GM18861 (cell line): ENCODE measurements at regions not wholly inside any gene's neighbourhood (a gene's known extent, or its start where the extent isn't known, plus 50 kb on each side); places are given as distances from the start of the nearest gene placed in this dataset.

ENCODE experiments used
- ATAC-seq: cut with Tn5 transposase; IDR thresholded peaks from one replicate; pipeline ENCODE4 v1.9.1; 2021; ENCODE audit not compliant: unreplicated experiment

DNA sequence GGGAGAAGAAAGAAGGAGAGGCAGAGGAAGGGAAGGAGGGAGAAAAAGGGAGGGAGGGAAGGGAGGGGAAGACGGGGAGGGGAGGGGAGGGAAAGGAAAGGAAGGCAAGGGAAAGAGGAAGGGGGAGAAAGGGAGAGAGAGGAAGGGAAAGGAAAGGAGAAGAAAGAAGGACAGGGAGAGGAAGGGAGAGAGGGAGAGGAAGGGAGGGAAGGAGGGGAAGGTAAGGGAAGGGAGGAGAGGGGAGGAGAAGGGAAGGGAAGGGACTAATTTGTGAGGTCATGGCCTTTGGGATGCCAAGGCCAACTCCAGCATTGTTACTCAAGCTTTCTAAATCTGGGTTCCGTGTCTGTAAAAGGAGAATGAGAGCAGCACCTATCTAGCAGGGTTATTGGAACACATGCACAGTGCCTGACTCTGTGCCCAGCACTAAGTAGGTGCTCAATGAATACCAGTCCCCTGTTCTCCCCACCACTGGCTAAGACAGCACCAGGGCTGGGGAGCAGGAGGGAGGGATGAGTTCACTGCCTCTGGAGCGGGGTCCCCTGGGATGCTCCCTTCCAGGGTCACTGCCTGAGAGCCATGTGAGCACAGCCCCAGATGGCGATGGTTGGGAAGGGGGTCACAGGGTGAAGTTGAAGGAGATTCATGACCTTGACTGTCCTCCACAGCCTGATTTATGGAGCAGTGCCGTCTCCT lies 560.1 kb upstream of the TBX3 start:
- ATAC-seq = no peak

DNA sequence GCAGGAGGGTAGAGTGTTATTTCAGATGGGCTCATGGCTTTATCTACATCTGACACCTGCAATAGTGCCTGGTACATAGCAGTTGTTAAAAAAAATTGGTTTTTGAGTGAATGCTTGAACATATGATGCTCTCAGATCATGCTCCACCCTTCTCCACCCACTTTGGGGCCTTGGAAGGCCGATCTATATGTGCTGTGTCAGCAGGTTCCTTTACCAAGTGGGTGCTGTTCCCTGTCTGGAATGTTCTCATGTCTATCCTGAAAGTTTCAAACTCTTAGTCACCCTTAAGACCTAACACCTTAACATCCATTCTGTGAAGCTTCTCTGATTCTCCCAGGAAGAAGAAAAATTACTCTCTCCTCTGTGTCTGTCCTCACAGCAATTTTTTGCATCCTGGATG lies 556.3 kb upstream of the TBX3 start:
- ATAC-seq = no peak

DNA sequence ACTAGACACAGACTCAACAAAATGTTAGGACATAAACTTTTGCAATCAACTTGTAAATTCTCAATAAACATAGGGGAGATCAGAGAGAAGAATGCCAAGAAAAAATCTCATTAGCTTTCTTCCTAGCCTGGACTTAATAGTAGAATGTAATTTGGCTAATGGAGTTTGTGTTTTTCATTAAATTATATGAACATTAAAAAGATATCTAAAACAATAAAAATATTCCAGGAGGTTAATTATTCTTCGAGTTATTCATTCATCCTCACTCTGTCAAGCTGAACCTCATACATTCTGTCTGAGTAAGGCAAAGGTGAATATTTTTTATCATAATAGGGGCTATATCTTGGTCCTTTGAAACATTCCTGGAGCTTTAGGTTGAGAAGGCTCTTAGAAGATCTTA lies 551.9 kb upstream of the TBX3 start:
- no peak for ATAC-seq

DNA sequence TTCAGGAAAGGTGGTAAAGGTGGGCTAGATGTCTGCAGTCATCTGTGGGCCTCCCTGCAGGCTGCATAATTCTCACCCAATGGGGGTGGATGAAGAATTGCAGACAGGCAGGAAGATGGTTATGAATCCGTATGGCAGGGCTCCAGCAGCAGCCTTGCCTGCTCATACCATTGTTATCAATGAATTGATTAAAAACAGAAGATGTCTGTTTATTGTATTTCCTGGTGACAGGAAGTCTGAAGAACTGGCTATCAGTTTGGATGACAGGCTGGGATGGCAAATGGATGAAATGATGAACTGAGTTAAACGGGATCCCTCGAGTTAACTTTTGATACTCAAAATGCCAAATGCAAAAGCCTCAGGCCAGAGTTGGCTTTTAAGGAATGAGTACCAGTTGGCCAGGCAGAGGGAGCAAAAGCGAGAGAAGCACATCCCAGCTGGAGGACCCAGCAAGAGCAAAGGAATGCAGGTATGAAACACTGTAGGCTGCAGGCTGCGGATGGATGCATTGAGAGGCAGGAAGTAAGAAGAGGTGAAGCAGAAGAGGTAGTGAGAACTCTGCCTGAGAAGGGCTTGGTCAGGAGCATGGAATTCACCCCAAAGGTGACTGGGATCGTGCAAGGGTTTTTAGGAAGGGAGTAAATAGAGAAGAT lies 550.0 kb upstream of the TBX3 start:
- no peak for ATAC-seq

DNA sequence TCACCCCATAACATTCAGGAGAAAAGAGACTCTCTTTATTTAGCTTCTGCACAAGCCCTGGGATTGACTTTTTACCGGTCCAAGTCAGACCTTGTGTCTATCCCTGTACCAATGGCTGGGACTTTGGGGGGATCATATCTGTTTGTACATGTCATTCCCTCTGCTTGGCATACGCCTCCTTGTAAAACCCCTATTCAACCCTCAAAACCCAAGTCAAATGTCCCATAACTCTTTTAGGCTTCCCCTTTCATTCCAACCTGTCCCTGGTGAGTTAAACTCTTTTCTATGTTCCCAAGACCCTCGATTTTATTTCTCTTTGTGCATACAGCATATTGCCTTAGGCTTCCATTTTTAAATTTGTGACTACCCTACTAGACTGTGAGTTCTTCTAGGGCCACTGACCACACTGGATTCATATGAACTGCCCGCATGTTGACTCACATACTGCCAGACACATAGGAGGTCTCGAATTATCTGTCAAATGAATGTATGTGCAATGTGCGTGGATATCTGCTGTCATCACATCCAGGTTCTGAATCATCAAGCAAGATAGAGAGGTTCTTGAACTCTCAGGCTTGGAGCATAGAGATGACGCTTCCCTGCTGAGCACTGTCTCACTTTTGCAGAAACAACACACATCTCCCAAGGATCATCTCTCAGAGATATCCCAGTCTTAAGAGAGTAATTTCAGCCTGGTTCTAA lies 548.6 kb upstream of the TBX3 start:
- no peak for ATAC-seq

DNA sequence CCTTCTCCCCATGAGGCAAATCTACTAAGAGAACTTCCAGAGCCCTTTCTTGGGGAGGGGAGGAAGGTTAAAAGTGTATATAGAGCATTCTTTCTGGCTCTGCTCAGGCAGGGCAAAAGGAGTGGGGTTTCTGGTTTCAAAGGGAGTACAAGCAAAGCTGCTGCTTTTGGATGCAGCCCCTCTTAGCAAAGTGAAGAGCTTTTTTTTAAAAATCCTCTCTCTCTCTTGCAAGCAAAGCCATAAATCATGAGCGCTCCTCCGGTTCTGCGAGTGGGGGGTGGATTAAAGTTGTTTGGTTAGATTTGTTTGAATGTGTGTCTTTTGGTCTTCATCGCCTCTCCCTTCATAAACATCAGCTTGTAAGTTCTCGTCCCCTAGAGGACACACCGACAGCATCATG lies 546.6 kb upstream of the TBX3 start:
- no peak for ATAC-seq

DNA sequence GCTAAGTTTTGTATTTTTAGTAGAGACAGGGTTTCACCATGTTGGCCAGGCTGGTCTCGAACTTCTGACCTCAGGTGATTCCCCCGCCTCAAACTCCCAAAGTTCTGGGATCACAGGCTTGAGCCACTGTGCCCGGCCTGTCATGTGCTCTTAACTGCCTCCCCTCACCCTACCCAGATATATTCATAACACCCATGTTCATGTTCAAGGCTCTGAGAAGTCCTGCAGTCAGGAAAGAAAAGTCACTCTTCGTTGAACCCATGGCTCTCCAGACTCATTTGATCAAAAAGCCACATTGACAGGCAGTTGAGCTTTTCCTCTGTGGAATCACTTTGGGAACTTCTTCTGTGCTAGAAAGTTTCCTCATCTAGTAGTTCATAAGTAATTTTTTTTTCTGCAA lies 545.5 kb upstream of the TBX3 start:
- ATAC-seq = no peak

DNA sequence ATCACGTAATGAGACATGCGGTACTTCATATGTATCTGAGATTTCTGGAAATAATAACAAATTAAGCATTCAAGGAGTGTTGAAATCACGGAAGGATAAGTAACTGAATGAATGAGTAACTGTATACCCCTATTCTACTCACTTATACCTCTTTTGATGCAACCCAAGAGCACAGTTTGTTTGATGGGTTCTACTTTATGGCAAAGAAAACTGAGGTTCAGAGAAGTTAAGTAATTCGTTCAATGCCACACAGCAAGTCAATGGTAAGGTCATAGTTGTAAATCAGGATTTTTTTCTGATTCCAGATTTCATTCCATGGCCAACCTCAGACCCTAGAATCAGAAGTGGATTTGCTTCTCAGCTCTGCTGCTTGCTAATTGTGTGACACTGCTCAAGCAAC lies 544.5 kb upstream of the TBX3 start:
- no peak for ATAC-seq

DNA sequence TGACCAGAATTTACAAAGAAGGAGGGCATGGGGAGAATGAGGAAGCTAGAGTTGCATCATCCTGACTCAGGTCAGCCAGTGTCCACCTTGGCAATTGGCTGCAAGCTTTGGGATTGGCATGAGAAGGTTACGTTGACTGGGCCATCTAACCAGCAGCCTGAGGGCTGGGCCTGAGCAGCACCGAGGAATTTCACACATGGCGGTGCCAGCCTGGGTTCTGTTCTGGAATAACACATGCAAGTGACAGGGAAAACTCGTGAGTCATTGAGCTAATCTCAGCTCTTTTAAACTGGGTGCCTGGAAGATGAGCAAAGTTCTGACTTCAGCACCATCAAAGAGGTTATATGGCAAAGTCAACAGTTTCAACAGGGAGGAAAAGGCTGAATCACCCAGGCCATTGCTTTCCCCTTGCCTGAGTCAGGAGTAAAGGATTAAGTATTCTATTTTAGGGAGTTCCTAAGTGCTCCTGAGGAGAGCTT lies 543.2 kb upstream of the TBX3 start:
- no peak for ATAC-seq

DNA sequence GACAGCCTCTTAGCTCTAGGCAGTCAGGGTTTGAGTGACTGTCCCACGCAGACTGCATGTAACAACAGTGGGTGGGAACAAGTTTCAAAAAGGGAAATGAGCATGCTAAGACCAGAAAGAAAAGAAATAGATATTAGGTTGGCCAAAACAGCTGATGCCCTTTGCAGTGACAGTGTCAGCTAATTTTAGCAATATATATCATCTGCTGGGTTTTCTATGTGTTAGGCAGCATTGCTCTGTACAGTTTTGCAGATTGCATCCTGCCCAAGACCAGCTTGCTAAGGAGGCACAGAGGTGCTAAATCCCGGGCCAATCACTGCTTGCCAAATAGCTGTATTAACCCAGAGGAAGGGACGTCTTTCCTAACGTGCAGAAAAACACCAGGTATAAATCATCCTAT lies 541.9 kb upstream of the TBX3 start:
- no peak for ATAC-seq

DNA sequence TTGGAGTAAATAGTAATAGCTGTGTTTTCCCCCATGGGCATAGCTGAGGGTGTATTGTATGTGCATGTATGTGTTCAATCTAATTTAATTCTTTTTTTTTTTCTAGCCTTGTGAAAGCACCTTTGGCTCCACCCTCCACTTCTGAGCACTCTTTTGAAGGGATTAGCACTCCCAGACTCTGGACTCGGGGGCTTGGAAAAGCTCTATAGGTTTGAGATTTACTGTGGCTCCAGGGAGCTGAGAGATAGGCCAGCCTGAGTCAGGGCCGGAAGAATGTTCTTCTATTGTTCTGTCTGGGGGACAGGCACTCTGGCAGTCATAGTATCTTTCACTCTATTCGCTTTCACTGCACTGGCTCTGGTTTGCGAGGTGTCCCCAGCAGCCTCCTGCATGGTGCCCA lies 540.0 kb upstream of the TBX3 start:
- ATAC-seq = no peak

DNA sequence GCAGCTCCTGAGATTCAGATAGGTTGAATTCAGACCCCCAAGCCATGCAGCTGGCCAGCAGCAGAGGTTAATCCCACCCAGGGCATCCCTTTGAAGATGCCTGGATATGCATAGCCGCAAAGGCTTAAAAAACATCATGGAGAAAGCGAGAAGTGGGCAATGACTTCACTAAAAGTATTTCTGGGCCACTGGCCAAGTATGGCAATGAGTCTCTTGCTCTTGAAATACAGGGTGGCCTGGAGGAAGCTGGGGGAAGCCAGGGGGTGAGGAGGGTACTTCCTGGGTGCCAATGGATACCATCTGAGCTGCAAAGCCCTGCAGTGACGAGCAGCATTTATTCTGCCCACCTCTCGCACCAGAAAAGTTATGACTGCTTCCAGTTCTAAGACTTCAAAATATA lies 539.3 kb upstream of the TBX3 start:
- no peak for ATAC-seq

DNA sequence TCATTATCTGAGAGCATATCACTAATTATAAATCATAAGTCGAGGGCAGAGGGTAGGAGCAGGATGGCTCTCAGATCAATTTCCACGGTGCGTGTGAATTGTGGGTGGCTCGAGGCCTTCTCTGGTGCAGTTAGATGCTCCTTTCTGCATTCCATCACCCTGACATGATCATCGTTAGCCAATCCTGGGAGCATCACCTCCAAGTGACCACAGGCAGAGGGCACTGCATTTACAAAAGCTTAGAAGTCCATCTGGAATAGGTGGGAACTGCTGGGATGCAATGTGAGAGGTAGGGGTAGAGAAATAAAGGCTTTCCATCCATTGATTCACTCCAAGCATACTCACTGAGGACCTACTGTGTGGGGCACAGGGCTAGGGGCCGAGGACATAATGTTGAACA lies 538.2 kb upstream of the TBX3 start:
- no peak for ATAC-seq

DNA sequence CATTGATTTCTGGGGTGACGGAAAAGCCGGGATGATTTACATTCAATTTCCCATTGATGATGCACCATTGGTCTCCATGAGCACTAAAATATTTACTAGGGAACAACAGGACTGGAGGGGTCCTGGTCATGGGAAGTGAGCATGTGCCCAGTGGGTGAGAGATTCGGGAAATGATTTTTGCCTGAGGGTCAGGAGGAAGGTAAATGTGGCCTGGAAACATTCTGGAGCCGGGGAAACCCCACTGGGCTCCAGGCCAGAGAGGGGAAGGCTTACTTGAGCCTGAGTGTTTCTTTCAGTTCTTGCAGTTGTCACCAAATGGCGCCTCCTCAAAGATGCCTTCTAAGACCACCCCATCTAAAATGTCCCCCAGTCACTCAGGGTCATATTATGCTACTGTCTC lies 532.3 kb upstream of the TBX3 start:
- no peak for ATAC-seq

DNA sequence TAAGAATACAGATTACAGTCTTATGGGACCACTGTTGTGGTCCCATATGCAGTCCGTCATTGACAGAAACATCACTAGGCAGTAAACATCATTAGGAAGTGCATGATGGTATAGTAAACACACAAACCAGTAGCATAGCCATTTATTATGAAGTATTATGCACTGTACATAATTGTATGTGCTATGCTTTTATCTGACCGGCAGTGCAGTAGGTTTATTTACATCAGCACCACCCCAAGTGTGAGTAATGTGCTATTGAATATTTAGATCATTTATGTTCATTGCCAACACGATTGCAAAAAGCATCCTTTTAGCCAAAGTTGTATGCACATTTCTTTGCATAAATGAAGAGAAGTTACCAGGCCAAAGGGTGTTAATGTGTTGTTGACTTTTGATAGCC lies 531.6 kb upstream of the TBX3 start:
- ATAC-seq = no peak

DNA sequence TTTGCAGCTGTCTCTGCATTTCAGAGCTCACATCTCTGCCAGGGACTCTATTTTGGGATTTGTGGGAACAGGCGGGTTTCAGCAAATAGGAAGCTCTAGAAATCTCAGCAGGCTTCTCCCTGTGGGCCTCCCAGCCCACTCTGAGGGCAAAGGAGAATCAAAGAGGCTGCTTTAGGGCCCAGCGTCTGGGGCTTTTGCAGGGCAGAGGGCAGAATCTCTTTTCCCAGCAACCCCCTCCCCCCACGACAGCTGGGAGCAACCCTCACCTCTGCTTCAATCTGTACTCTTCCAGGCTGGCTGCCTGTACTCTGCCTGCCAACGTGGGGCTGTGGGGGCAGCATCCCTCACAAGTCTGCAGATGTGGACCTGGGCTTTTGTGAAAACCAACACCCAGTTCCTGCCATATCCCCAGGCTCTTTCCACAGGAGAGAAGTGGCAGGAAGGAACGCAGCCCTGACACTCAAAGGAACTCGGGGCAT lies 529.6 kb upstream of the TBX3 start:
- ATAC-seq = no peak

DNA sequence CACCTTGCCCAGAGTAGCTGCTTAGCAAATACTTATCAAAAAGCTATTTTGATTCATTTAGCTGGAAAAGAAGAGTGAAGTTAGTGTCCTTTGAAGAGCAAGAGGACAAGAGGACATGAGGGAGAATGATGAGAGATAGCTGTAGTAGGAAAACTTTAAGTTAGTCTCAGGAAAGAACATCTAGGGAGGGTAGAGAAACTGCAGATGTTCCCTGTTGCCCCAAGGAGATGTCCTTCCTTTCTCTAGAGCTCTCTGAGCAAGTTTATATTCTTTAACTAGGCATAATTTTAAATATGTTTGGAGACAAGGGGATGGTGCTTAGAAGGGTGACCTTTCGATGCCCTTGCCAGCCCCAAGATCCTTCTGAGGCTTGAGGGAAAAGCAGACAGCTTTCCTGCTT lies 529.1 kb upstream of the TBX3 start:
- ATAC-seq = no peak

DNA sequence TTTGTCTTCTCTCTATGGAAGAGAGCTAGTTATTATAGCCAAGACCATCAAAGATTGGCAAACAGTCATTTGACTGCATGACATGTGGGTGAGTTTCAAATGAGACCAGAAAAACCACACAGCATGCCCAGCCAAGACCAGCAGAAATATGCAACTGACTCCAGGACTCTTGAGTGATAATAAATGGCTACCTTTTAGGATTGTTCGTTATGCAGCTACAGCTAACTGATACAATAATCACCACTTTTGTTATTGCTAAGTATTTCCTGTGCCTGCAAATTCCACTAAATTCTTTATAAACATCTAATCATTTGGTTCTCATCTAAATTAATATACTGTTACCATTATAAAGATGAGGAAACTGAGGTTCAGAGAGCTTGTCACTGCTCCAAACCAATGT lies 528.4 kb upstream of the TBX3 start:
- ATAC-seq = no peak

DNA sequence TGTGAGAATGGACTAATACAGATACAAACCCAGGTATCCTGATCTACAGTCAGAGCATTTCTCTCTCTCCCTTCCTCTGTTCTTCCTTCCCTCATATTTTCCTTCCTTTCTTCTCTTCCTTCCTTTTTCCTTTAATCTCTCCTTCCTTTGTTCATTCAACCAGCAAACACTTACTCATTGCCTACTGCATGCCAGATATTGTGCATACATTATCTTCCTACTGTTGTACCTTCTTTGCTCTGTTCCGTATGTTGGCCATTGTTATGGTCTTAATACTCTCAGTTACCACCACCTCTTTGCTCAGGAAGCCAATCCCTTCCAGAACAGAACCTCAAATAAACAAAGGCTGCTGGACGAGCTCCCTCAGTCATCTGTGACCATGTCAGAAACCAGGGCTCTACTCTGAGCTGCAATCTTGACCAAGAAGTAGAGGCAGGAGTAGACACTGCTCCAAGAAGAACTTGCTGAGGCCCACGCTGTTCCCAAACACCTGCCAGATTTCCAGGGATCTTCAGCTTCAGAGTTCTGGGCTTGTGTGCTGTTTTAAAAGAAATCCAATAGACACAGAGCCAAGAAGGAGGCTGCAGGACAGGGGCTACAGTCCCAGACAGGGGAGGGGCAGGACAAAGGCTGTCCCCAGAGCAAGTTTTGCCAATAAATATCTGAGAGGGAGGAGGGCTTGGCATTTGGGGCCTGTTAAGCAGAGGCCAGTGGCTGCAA lies 526.7 kb upstream of the TBX3 start:
- no peak for ATAC-seq

DNA sequence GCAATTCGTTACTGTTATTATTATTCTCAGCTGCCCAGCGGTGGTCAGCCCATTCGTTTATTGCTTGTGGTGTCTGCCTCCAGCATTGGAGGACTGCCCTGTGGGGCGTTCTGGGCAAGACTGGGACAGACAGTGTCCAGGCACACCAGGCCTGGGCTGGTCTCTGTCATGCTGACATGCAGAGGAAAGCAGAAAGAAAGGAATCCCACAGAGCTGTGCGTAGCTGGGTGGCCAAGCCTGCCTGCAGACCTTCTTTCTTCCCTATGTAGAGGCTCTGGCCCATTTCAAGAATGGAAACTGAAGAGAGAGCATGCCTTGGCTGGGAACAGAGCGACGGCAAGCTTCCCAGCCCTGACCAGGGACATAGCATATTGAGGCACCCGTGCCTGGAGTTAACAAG lies 525.3 kb upstream of the TBX3 start:
- no peak for ATAC-seq

DNA sequence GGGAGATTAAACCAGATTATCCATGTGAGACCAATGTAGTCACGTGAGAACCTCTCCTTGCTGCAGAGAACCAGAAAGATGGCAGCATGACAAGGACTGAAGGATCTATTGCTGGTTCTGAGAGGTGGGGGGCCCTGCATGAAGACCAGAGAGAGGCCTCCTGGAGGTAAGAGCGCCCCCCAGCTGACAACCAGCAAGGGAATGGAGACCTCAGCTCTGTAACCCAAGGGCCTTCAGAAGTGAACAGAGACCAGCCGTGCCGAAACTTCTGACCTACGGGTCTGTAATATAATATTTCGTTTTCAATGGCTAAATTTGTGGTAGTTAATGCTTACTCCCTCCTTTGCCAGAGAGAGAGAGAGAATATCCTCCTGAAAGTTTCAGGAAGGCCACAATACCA lies 524.1 kb upstream of the TBX3 start:
- no peak for ATAC-seq
